HEK293 (cell line): ENCODE measurements at regions not wholly inside any gene's neighbourhood (a gene's known extent, or its start where the extent isn't known, plus 50 kb on each side); places are given as distances from the start of the nearest gene placed in this dataset.

ENCODE experiments used
- CTCF ChIA-PET: fragments of 350-600 bp; formaldehyde crosslinking; extraction: SDS; loops from one replicate; lab custom pipeline; 2021; ENCODE audit warnings: antibody characterized with exemption; lab: Yijun Ruan, JAX
- POLR2A ChIA-PET: fragments of 300-600 bp; formaldehyde crosslinking; extraction: SDS; loops from one replicate; lab custom pipeline; 2020; ENCODE audit warnings: antibody characterized with exemption, inconsistent platforms; lab: Yijun Ruan, JAX
- H3K27ac ChIP-seq: fragments of 200-500 bp; sonication (Bioruptor generic); 2 replicates; pipeline ENCODE4 v1.5.1; 2014; ENCODE audit warnings: low read depth, low read length, control low read depth, inconsistent platforms; ENCODE audit errors: extremely low read depth
- H3K36me3 ChIP-seq, 2 experiments: fragments of 200-500 bp in 1 of 2; sonication (Bioruptor generic) in 1 of 2; 1 replicate in 1 of 2; 2 replicates in 1 of 2; pipeline ENCODE4 v1.5.1; 2014 to 2017; ENCODE audit warnings: inconsistent platforms in 2 of 2, low read length in 2 of 2; ENCODE audit not compliant: control insufficient read depth in 2 of 2, insufficient read depth in 1 of 2
- H3K4me1 ChIP-seq: fragments of 200-500 bp; sonication (Bioruptor generic); 2 replicates; pipeline ENCODE4 v1.5.1; 2014; ENCODE audit warnings: mild to moderate bottlenecking, low read length, inconsistent platforms; ENCODE audit not compliant: control insufficient read depth, insufficient read depth
- H3K4me3 ChIP-seq: 2 replicates; pipeline ENCODE4 v1.5.1; 2011; ENCODE audit warnings: low read depth, mild to moderate bottlenecking, control low read depth, low read length, moderate library complexity
- H3K9me3 ChIP-seq: fragments of 200-500 bp; sonication (Bioruptor generic); 2 replicates; pipeline ENCODE4 v1.5.1; 2014; ENCODE audit warnings: low read depth, low read length, inconsistent platforms; ENCODE audit not compliant: control insufficient read depth, insufficient read depth
- KLF16 ChIP-seq: fragments of 450-650 bp; formaldehyde crosslinking; IDR thresholded peaks from 2 replicates; pipeline ENCODE4 v1.5.1; 2017; ENCODE audit warnings: missing biosample characterization, missing genetic modification characterization
- MYNN ChIP-seq: fragments of 450-650 bp; formaldehyde crosslinking; IDR thresholded peaks from 2 replicates; pipeline ENCODE4 v1.5.1; 2016; ENCODE audit warnings: missing biosample characterization, missing genetic modification characterization, borderline replicate concordance
- OSR2 ChIP-seq: fragments of 450-650 bp; formaldehyde crosslinking; IDR thresholded peaks from 2 replicates; pipeline ENCODE4 v1.5.1; 2016; ENCODE audit warnings: missing biosample characterization, missing genetic modification characterization
- RBAK ChIP-seq: fragments of 450-650 bp; formaldehyde crosslinking; IDR thresholded peaks from 2 replicates; pipeline ENCODE4 v1.5.1; 2016; ENCODE audit warnings: missing biosample characterization, missing genetic modification characterization
- TCF7L2 ChIP-seq: IDR thresholded peaks from 2 replicates; pipeline ENCODE4 v1.6.1; 2011; ENCODE audit warnings: low read depth, mild to moderate bottlenecking, inconsistent platforms, low read length, moderate library complexity, borderline replicate concordance
- ZNF169 ChIP-seq: fragments of 450-650 bp; formaldehyde crosslinking; IDR thresholded peaks from 2 replicates; pipeline ENCODE4 v1.5.1; 2016; ENCODE audit warnings: missing biosample characterization, missing genetic modification characterization
- ZNF211 ChIP-seq: fragments of 450-650 bp; formaldehyde crosslinking; IDR thresholded peaks from 2 replicates; pipeline ENCODE4 v1.5.1; 2016; ENCODE audit warnings: low read depth, missing biosample characterization, missing genetic modification characterization
- ZNF24 ChIP-seq: fragments of 450-650 bp; formaldehyde crosslinking; IDR thresholded peaks from 2 replicates; pipeline ENCODE4 v1.5.1; 2016; ENCODE audit warnings: missing biosample characterization, missing genetic modification characterization
- ZNF266 ChIP-seq: fragments of 450-650 bp; formaldehyde crosslinking; IDR thresholded peaks from 2 replicates; pipeline ENCODE4 v1.5.1; 2016; ENCODE audit warnings: missing biosample characterization, missing genetic modification characterization, low read depth
- ZNF501 ChIP-seq: fragments of 450-650 bp; formaldehyde crosslinking; IDR thresholded peaks from 2 replicates; pipeline ENCODE4 v1.5.1; 2016; ENCODE audit warnings: missing biosample characterization, missing genetic modification characterization
- ZNF530 ChIP-seq: fragments of 450-650 bp; formaldehyde crosslinking; IDR thresholded peaks from 2 replicates; pipeline ENCODE4 v1.5.1; 2016; ENCODE audit warnings: low read depth, missing biosample characterization, missing genetic modification characterization
- ZNF623 ChIP-seq: fragments of 450-650 bp; formaldehyde crosslinking; IDR thresholded peaks from 2 replicates; pipeline ENCODE4 v1.5.1; 2016; ENCODE audit warnings: missing biosample characterization, missing genetic modification characterization
- ZNF664 ChIP-seq: fragments of 450-650 bp; formaldehyde crosslinking; IDR thresholded peaks from 2 replicates; pipeline ENCODE4 v1.5.1; 2016; ENCODE audit warnings: missing biosample characterization, missing genetic modification characterization
- ZNF701 ChIP-seq: fragments of 450-650 bp; formaldehyde crosslinking; IDR thresholded peaks from 2 replicates; pipeline ENCODE4 v1.5.1; 2016; ENCODE audit warnings: missing biosample characterization, missing genetic modification characterization
- ZNF791 ChIP-seq: fragments of 450-650 bp; formaldehyde crosslinking; IDR thresholded peaks from 2 replicates; pipeline ENCODE4 v1.5.1; 2016; ENCODE audit warnings: missing biosample characterization, missing genetic modification characterization
- TF ChIP-seq, protein P1 (sequence below): fragments of 450-650 bp; formaldehyde crosslinking; IDR thresholded peaks from 2 replicates; pipeline ENCODE4 v1.5.1; 2016; ENCODE audit warnings: missing biosample characterization, missing genetic modification characterization
- TF ChIP-seq, protein P2 (sequence below): fragments of 450-650 bp; formaldehyde crosslinking; IDR thresholded peaks from 2 replicates; pipeline ENCODE4 v1.5.1; 2016; ENCODE audit warnings: missing biosample characterization, missing genetic modification characterization
- TF ChIP-seq, protein P3 (sequence below): fragments of 450-650 bp; formaldehyde crosslinking; IDR thresholded peaks from 2 replicates; pipeline ENCODE4 v1.5.1; 2016; ENCODE audit warnings: missing biosample characterization, missing genetic modification characterization, borderline replicate concordance

DNA sequence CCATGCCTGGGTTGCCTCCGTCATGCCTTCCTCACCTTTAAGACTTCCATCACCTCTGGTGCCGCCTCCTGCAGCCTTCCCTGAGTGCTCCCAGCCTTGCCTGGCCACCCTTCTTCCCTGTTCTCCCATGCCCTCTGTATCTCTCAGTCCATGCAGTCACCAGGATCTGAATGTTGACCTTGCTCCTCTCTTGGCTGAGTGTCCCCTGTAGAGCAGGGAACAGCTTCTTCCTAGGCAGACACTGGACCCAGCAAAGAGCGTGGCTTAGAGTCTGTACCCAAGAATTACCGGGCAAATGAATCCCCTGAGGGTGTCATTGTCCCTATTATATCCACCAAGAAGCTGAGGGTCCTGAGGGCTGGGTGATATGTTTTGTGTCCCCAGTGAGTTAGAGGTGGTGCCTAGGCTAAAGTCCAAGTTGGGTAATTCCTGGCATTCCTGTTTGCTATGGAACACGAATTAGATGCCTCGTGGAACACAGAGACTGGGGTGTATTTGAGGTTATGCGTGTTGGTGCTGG is 505.6 kb downstream of the RPS24 start:
- no peaks in the 10 kb centered on the region for H3K9me3 ChIP-seq
- CTCF ChIA-PET, result interaction anchor here (0.6 to 0.8 kb wide), 2 partner anchors 127 to 492 kb away, joined by 3 read pairs; no protein-coding TSS in a partner anchor
- POLR2A ChIA-PET, result no interaction called here
- TF ChIP-seq, protein P1, sequence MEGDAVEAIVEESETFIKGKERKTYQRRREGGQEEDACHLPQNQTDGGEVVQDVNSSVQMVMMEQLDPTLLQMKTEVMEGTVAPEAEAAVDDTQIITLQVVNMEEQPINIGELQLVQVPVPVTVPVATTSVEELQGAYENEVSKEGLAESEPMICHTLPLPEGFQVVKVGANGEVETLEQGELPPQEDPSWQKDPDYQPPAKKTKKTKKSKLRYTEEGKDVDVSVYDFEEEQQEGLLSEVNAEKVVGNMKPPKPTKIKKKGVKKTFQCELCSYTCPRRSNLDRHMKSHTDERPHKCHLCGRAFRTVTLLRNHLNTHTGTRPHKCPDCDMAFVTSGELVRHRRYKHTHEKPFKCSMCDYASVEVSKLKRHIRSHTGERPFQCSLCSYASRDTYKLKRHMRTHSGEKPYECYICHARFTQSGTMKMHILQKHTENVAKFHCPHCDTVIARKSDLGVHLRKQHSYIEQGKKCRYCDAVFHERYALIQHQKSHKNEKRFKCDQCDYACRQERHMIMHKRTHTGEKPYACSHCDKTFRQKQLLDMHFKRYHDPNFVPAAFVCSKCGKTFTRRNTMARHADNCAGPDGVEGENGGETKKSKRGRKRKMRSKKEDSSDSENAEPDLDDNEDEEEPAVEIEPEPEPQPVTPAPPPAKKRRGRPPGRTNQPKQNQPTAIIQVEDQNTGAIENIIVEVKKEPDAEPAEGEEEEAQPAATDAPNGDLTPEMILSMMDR (tag by site-specific recombination), result no peak
- no peak for TF ChIP-seq OSR2 (tag by site-specific recombination)
- no peak for TF ChIP-seq ZNF530
- no peak for TF ChIP-seq ZNF266 (tag by site-specific recombination)
- TF ChIP-seq, protein P2, sequence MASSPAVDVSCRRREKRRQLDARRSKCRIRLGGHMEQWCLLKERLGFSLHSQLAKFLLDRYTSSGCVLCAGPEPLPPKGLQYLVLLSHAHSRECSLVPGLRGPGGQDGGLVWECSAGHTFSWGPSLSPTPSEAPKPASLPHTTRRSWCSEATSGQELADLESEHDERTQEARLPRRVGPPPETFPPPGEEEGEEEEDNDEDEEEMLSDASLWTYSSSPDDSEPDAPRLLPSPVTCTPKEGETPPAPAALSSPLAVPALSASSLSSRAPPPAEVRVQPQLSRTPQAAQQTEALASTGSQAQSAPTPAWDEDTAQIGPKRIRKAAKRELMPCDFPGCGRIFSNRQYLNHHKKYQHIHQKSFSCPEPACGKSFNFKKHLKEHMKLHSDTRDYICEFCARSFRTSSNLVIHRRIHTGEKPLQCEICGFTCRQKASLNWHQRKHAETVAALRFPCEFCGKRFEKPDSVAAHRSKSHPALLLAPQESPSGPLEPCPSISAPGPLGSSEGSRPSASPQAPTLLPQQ (tag by site-specific recombination), result no peak
- no peak for TF ChIP-seq MYNN (tag by site-specific recombination)
- TF ChIP-seq ZNF24 (tag by site-specific recombination), result no peak
- TF ChIP-seq ZNF169, result no peak
- no peak for TF ChIP-seq KLF16 (tag by site-specific recombination)
- TF ChIP-seq ZNF211 (tag by site-specific recombination), result no peak
- TF ChIP-seq ZNF623, result no peak
- TF ChIP-seq, protein P3, sequence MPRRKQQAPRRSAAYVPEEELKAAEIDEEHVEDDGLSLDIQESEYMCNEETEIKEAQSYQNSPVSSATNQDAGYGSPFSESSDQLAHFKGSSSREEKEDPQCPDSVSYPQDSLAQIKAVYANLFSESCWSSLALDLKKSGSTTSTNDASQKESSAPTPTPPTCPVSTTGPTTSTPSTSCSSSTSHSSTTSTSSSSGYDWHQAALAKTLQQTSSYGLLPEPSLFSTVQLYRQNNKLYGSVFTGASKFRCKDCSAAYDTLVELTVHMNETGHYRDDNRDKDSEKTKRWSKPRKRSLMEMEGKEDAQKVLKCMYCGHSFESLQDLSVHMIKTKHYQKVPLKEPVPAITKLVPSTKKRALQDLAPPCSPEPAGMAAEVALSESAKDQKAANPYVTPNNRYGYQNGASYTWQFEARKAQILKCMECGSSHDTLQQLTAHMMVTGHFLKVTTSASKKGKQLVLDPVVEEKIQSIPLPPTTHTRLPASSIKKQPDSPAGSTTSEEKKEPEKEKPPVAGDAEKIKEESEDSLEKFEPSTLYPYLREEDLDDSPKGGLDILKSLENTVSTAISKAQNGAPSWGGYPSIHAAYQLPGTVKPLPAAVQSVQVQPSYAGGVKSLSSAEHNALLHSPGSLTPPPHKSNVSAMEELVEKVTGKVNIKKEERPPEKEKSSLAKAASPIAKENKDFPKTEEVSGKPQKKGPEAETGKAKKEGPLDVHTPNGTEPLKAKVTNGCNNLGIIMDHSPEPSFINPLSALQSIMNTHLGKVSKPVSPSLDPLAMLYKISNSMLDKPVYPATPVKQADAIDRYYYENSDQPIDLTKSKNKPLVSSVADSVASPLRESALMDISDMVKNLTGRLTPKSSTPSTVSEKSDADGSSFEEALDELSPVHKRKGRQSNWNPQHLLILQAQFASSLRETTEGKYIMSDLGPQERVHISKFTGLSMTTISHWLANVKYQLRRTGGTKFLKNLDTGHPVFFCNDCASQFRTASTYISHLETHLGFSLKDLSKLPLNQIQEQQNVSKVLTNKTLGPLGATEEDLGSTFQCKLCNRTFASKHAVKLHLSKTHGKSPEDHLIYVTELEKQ, result no peak
- no peak for TF ChIP-seq ZNF701 (tag by site-specific recombination)
- TF ChIP-seq ZNF791 (tag by site-specific recombination), result no peak
- TF ChIP-seq TCF7L2, result no peak
- TF ChIP-seq, all 188 proteins: peak for 0
- H3K4me1 ChIP-seq, result no peaks in the 10 kb centered on the region; the same call in none of the 2 replicates
- no peaks in the 10 kb centered on the region for H3K36me3 ChIP-seq
- no peak overlapping the region for H3K4me3 ChIP-seq
- no peak overlapping the region for H3K27ac ChIP-seq

DNA sequence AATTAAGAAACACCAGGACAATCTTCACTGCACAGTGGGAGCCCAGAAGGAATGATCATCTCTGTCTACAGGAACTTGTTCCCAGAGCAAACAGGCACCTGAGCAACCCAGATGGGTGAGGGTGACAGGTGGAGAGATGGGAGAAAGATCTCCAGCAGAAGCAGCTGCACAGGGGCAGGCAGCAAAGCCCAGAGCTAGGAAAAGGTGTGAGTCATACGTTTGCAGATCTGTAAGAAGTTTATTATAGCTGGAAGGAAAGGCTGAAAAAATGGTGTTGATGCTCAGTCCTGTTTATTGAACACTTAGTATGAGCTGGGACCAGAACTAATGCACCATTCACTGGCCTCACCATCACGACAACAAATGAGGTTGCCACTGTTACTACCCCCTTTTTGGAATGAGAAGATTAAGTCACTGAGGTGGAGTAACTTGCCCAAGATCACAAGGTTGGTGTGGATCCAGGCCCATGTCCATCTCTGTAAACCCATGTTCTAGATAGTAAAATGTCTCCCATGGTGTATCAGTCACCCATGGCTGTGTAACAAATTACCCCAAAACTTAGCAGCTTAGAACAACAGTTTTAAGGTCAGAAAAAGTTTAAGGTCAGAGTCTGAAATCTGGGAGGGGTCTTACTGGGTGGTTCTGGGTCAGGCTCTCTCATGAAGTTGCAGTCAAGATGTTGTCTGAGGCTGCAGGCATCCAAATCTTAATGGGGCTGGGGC is 506.9 kb downstream of the RPS24 start:
- no peaks in the 10 kb centered on the region; the same call in none of the 2 replicates for H3K4me1 ChIP-seq

More for the DNA sequence above, 506.9 kb downstream of the RPS24 start:
- H3K4me3 ChIP-seq, result no peak overlapping the region
- ChIA-PET CTCF (no interaction called here), POLR2A (no interaction called here)
- TF ChIP-seq ZNF664 (tag by site-specific recombination), result 0 out of 2 replicates have a peak, but pooled peaks have one; percentile 10
- no peak for TF ChIP-seq ZNF501 (tag by site-specific recombination)
- 0 out of 2 replicates have a peak, but pooled peaks have one; percentile 43 for TF ChIP-seq RBAK (tag by site-specific recombination)
- no peaks in the 10 kb centered on the region for H3K9me3 ChIP-seq
- H3K27ac ChIP-seq, result no peak overlapping the region
- H3K36me3 ChIP-seq, result no peaks in the 10 kb centered on the region
